IMR-90 (cell line): ENCODE measurements at regions not wholly inside any gene's neighbourhood (a gene's known extent, or its start where the extent isn't known, plus 50 kb on each side); places are given as distances from the start of the nearest gene placed in this dataset.

Experiments
- ATAC-seq: fragments of 200-7000 bp; cut with Tn5 transposase; 2 replicates; pipeline ENCODE4 v1.9.1; 2020; ENCODE audit warnings: low read depth, mild to moderate bottlenecking, moderate library complexity
- BruUV-seq: library from RNA; stranded (reverse); fragments of 400-500 nt; replicated peaks from 2 replicates; lab custom pipeline; 2021; lab: Mats Ljungman, UMichigan
- CTCF ChIA-PET: fragments of 300-600 bp; formaldehyde crosslinking; extraction: SDS; loops from one replicate; lab custom pipeline; 2021; ENCODE audit warnings: antibody characterized with exemption; lab: Yijun Ruan, JAX
- POLR2A ChIA-PET: fragments of 300-600 bp; sonication (Branson Sonifier 250); formaldehyde crosslinking; loops from one replicate; lab custom pipeline; 2022; ENCODE audit warnings: antibody characterized with exemption; ENCODE audit not compliant: unreplicated experiment; lab: Charles Lee
- DNase-seq: peaks from one replicate; pipeline ENCODE4 v3.0.0; 2013
- H2AFZ ChIP-seq: replicated peaks from 2 replicates; pipeline ENCODE3; 2013; ENCODE audit warnings: low read length, mild to moderate bottlenecking; ENCODE audit not compliant: poor library complexity
- H2AK5ac ChIP-seq: 2 replicates; pipeline ENCODE4 v1.6.1; 2013; ENCODE audit warnings: low read depth, low read length, inconsistent platforms
- H2AK9ac ChIP-seq: replicated peaks from 2 replicates; pipeline ENCODE3; 2013; ENCODE audit warnings: mild to moderate bottlenecking, low read depth, low read length, moderate library complexity; ENCODE audit not compliant: poor library complexity
- H2BK120ac ChIP-seq: 2 replicates; pipeline ENCODE4 v1.6.1; 2013; ENCODE audit warnings: low read depth, low read length, inconsistent platforms
- H2BK15ac ChIP-seq: 3 replicates; pipeline ENCODE4 v1.6.1; 2013; ENCODE audit warnings: low read depth, low read length, inconsistent platforms
- H2BK20ac ChIP-seq: 2 replicates; pipeline ENCODE4 v1.6.1; 2013; ENCODE audit warnings: low read depth, mild to moderate bottlenecking, inconsistent platforms, low read length, moderate library complexity
- H2BK5ac ChIP-seq: 2 replicates; pipeline ENCODE4 v1.6.1; 2013; ENCODE audit warnings: mild to moderate bottlenecking, low read depth, low read length, inconsistent platforms; ENCODE audit not compliant: poor library complexity, severe bottlenecking
- H3K14ac ChIP-seq: replicated peaks from 2 replicates; pipeline ENCODE4 v1.6.1; 2013; ENCODE audit warnings: low read depth, low read length, inconsistent platforms
- H3K18ac ChIP-seq: 2 replicates; pipeline ENCODE4 v1.6.1; 2013; ENCODE audit warnings: low read depth, low read length, control low read depth
- H3K23ac ChIP-seq: 2 replicates; pipeline ENCODE4 v1.6.1; 2013; ENCODE audit warnings: low read depth, low read length, inconsistent platforms
- H3K27ac ChIP-seq: 2 replicates; pipeline ENCODE4 v1.5.1; 2013; ENCODE audit warnings: mild to moderate bottlenecking, control low read depth, low read length; ENCODE audit not compliant: insufficient read depth
- H3K27me3 ChIP-seq: 2 replicates; pipeline ENCODE4 v1.6.1; 2013; ENCODE audit warnings: low read length; ENCODE audit not compliant: control insufficient read depth, insufficient read depth
- H3K36me3 ChIP-seq: 2 replicates; pipeline ENCODE4 v1.6.1; 2013; ENCODE audit warnings: low read length, mixed read lengths; ENCODE audit not compliant: control insufficient read depth, insufficient read depth
- H3K4ac ChIP-seq: 2 replicates; pipeline ENCODE4 v1.6.1; 2013; ENCODE audit warnings: low read depth, low read length, inconsistent platforms
- H3K4me1 ChIP-seq: 2 replicates; pipeline ENCODE4 v1.6.1; 2013; ENCODE audit warnings: low read length, mixed read lengths; ENCODE audit not compliant: control insufficient read depth, insufficient read depth
- H3K4me2 ChIP-seq: 2 replicates; pipeline ENCODE4 v1.6.1; 2013; ENCODE audit warnings: low read depth, mild to moderate bottlenecking, control low read depth, low read length, moderate library complexity
- H3K4me3 ChIP-seq: 2 replicates; pipeline ENCODE4 v1.5.1; 2013; ENCODE audit warnings: low read depth, mild to moderate bottlenecking, control low read depth, low read length, moderate library complexity; ENCODE audit not compliant: insufficient read depth
- H3K56ac ChIP-seq: 2 replicates; pipeline ENCODE4 v1.6.1; 2013; ENCODE audit warnings: low read length, inconsistent platforms; ENCODE audit not compliant: insufficient read depth; ENCODE audit errors: extremely low read depth
- H3K79me1 ChIP-seq, 2 experiments: 2 replicates each; pipeline ENCODE4 v1.6.1; 2013; ENCODE audit warnings: low read length in 2 of 2, inconsistent platforms in 1 of 2, low read depth in 1 of 2
- H3K9ac ChIP-seq: 2 replicates; pipeline ENCODE4 v1.6.1; 2013; ENCODE audit warnings: low read depth, low read length, control low read depth
- H3K9me1 ChIP-seq: 2 replicates; pipeline ENCODE4 v1.6.1; 2013; ENCODE audit warnings: low read length, inconsistent platforms; ENCODE audit not compliant: insufficient read depth
- H3K9me3 ChIP-seq: 2 replicates; pipeline ENCODE4 v1.6.1; 2013; ENCODE audit warnings: low read length; ENCODE audit not compliant: control insufficient read depth, insufficient read depth
- H4K20me1 ChIP-seq: 2 replicates; pipeline ENCODE4 v1.6.1; 2013; ENCODE audit warnings: low read length, inconsistent platforms; ENCODE audit not compliant: insufficient read depth
- H4K5ac ChIP-seq: 2 replicates; pipeline ENCODE4 v1.6.1; 2013; ENCODE audit warnings: mild to moderate bottlenecking, low read depth, low read length, control low read depth
- H4K8ac ChIP-seq, 2 experiments: 2 replicates each; pipeline ENCODE4 v1.6.1; 2013; ENCODE audit warnings: low read depth in 2 of 2, low read length in 2 of 2, control low read depth in 1 of 2, inconsistent platforms in 1 of 2
- H4K91ac ChIP-seq: 2 replicates; pipeline ENCODE4 v1.6.1; 2013; ENCODE audit warnings: low read depth, low read length, inconsistent platforms; ENCODE audit not compliant: insufficient read depth
- USF2 ChIP-seq: fragments of 150-350 bp; IDR thresholded peaks from 2 replicates; pipeline ENCODE4 v1.6.1; 2017; ENCODE audit warnings: mild to moderate bottlenecking, antibody characterized with exemption, low read length, low read depth
- WGBS, 2 experiments: methylation state at CpG; one replicate each; pipeline versions ENCODE4 v1.1.5 to v1.1.7; 2013; ENCODE audit warnings: missing lambda C conversion rate in 2 of 2; ENCODE audit not compliant: insufficient read length in 1 of 2; ENCODE audit errors: extremely low coverage in 2 of 2; 5-methylcytosine and 5-hydroxymethylcytosine counted together
- dilution Hi-C: fragments of 300-500 bp; cut with HindIII; formaldehyde crosslinking; loops from one replicate; pipeline ENCODE4 v1.14.3; 2018; ENCODE audit warnings: low sequenced_read_pairs; ENCODE audit not compliant: unreplicated experiment
- in situ Hi-C: fragments of 300-500 bp; cut with MboI; formaldehyde crosslinking; loops from 3 replicates; pipeline ENCODE4 v1.14.3; 2019; ENCODE audit warnings: low sequenced_read_pairs, inconsistent platforms, mixed read lengths
- intact Hi-C: fragments of 100-400 bp; cut with micrococcal nuclease; formaldehyde crosslinking; loops from 2 replicates; pipeline ENCODE4 v1.10.0; 2022

- Histone ChIP-seq H3K27me3 (no peaks in the 10 kb centered on the region), H2AK5ac (no peak overlapping the region), H4K5ac (no peak overlapping the region), H3K36me3 (no peaks in the 10 kb centered on the region), H3K56ac (no peak overlapping the region), H3K4me3 (no peak overlapping the region), H3K9me1 (no peaks in the 10 kb centered on the region), H3K4ac (no peak overlapping the region), H4K8ac (no peak overlapping the region), H4K91ac (no peak overlapping the region), H2BK20ac (no peak overlapping the region), H3K9me3 (no peaks in the 10 kb centered on the region), H3K9ac (no peak overlapping the region), H3K4me1 (no peaks in the 10 kb centered on the region; the same call in 1 of the 2 replicates), H2AK9ac (no peak overlapping the region), H2BK15ac (no peak overlapping the region; the same call in 2 of the 3 replicates), H2AFZ (no peak overlapping the region), H3K4me2 (no peak overlapping the region), H3K14ac (no peak overlapping the region), H2BK5ac (no peak overlapping the region), H4K20me1 (no peaks in the 10 kb centered on the region), H3K23ac (no peak overlapping the region), H3K79me1 (no peaks in the 10 kb centered on the region), H3K18ac (no peak overlapping the region), H3K27ac (no peak overlapping the region), H2BK120ac (no peak overlapping the region; the same call in 1 of the 2 replicates)
- CTCF ChIA-PET: no interaction called here
- dilution Hi-C loops (no loop called here), intact Hi-C loops (no loop called here), in situ Hi-C loops (no loop called here)
- DNase-seq (no peak), ATAC-seq (no peak)
- no TSS peak for BruUV-seq
- TF ChIP-seq USF2: no peak
- WGBS, 2 experiments: no CpG with 5 or more reads among the region's 3 CpGs
- POLR2A ChIA-PET: no interaction called here
Observed at GRCh38 chr12:67764055-67764454, 115.5 kb downstream of the DYRK2 start.
